DND-41 (cell line): ENCODE measurements at regions not wholly inside any gene's neighbourhood (a gene's known extent, or its start where the extent isn't known, plus 50 kb on each side); places are given as distances from the start of the nearest gene placed in this dataset.

ENCODE experiments used
- ATAC-seq: fragments of 200-7000 bp; cut with Tn5 transposase; 3 replicates; pipeline ENCODE4 v1.9.1; 2021; ENCODE audit warnings: low read depth; ENCODE audit not compliant: insufficient read depth
- DNase-seq: peaks from one replicate; pipeline ENCODE4 v3.0.0-alpha.2; 2020
- H2AFZ ChIP-seq: 2 replicates; pipeline ENCODE4 v1.6.0; 2012; ENCODE audit warnings: low read depth, low read length
- H3K27ac ChIP-seq: 2 replicates; pipeline ENCODE4 v1.5.1; 2012; ENCODE audit warnings: low read length, inconsistent platforms
- H3K27me3 ChIP-seq: fragments of 200-600 bp; sonication (generic); 2 replicates; pipeline ENCODE4 v1.6.0; 2012; ENCODE audit warnings: low read length, mild to moderate bottlenecking, inconsistent platforms; ENCODE audit not compliant: insufficient read depth, poor library complexity
- H3K36me3 ChIP-seq: 2 replicates; pipeline ENCODE4 v1.5.1; 2012; ENCODE audit warnings: low read length, inconsistent platforms; ENCODE audit not compliant: insufficient read depth
- H3K4me1 ChIP-seq: 2 replicates; pipeline ENCODE4 v1.5.1; 2012; ENCODE audit warnings: mild to moderate bottlenecking, low read length; ENCODE audit not compliant: insufficient read depth
- H3K4me2 ChIP-seq: 2 replicates; pipeline ENCODE4 v1.6.0; 2012; ENCODE audit warnings: mild to moderate bottlenecking, moderate library complexity, low read length, inconsistent platforms; ENCODE audit not compliant: insufficient read depth
- H3K4me3 ChIP-seq, 2 experiments: fragments of 200-600 bp in 1 of 2; shearing (Covaris generic) in 1 of 2; 2 replicates each; pipeline ENCODE4 v1.5.1; 2012 to 2016; ENCODE audit warnings: inconsistent platforms in 2 of 2, low read length in 2 of 2, mild to moderate bottlenecking in 2 of 2, low read depth in 1 of 2, moderate library complexity in 1 of 2
- H3K79me2 ChIP-seq: 2 replicates; pipeline ENCODE4 v1.6.0; 2012; ENCODE audit warnings: low read length, inconsistent platforms; ENCODE audit not compliant: insufficient read depth
- H3K9ac ChIP-seq: 2 replicates; pipeline ENCODE4 v1.6.0; 2012; ENCODE audit warnings: low read depth, mild to moderate bottlenecking, inconsistent platforms, low read length, moderate library complexity
- H3K9me3 ChIP-seq: 2 replicates; pipeline ENCODE4 v1.5.1; 2012; ENCODE audit warnings: low read length, moderate library complexity, mild to moderate bottlenecking, inconsistent platforms; ENCODE audit not compliant: insufficient read depth, severe bottlenecking
- H4K20me1 ChIP-seq: 2 replicates; pipeline ENCODE4 v1.6.0; 2012; ENCODE audit warnings: low read length; ENCODE audit not compliant: insufficient read depth
- EZH2 ChIP-seq: IDR thresholded peaks from 3 replicates; pipeline ENCODE4 v1.6.1; 2012; ENCODE audit warnings: borderline replicate concordance, low read depth, mild to moderate bottlenecking, moderate library complexity, low read length, inconsistent platforms; ENCODE audit not compliant: severe bottlenecking
- TF ChIP-seq, protein P1 (sequence below): IDR thresholded peaks from 2 replicates; pipeline ENCODE4 v1.5.1; 2012; ENCODE audit warnings: borderline replicate concordance, low read length, moderate library complexity, mild to moderate bottlenecking; ENCODE audit not compliant: poor library complexity, severe bottlenecking; ENCODE audit errors: extremely low read depth

DNA sequence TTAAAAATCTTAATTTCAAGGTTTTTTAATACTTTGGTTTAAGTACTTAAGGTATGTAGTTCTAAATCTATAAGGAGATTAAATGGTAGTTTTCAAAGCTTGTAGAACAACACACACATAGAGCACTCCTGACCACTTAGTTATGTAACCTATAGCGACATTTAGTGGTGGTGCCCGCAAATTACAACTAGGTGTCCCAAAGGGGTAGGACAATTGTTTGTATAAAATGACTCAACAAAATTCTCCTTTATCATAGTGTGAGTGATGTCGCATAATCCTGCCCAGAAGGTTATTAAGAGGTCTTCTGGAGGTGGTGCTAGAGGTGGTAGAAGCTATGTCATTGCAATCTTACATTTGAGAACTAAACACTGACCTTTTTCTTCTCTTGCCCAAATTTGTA, 373.0 kb upstream of the RASGEF1B start:
- TF ChIP-seq, protein P1, sequence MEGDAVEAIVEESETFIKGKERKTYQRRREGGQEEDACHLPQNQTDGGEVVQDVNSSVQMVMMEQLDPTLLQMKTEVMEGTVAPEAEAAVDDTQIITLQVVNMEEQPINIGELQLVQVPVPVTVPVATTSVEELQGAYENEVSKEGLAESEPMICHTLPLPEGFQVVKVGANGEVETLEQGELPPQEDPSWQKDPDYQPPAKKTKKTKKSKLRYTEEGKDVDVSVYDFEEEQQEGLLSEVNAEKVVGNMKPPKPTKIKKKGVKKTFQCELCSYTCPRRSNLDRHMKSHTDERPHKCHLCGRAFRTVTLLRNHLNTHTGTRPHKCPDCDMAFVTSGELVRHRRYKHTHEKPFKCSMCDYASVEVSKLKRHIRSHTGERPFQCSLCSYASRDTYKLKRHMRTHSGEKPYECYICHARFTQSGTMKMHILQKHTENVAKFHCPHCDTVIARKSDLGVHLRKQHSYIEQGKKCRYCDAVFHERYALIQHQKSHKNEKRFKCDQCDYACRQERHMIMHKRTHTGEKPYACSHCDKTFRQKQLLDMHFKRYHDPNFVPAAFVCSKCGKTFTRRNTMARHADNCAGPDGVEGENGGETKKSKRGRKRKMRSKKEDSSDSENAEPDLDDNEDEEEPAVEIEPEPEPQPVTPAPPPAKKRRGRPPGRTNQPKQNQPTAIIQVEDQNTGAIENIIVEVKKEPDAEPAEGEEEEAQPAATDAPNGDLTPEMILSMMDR = peak; percentile 88
- no peak for TF ChIP-seq EZH2
- no peaks in the 10 kb centered on the region for H3K27me3 ChIP-seq
- H3K9ac ChIP-seq = no peak overlapping the region
- peak; percentile 71 for DNase-seq
- peak; percentile 95 for ATAC-seq
- no peaks in the 10 kb centered on the region for H3K9me3 ChIP-seq
- no peaks in the 10 kb centered on the region for H3K36me3 ChIP-seq
- H3K4me2 ChIP-seq = no peak overlapping the region
- H3K27ac ChIP-seq = no peak overlapping the region
- H3K4me1 ChIP-seq = no peaks in the 10 kb centered on the region
- no peak overlapping the region for H2AFZ ChIP-seq
- H3K79me2 ChIP-seq = no peaks in the 10 kb centered on the region
- no peak overlapping the region for H3K4me3 ChIP-seq
- H4K20me1 ChIP-seq = no peaks in the 10 kb centered on the region

DNA sequence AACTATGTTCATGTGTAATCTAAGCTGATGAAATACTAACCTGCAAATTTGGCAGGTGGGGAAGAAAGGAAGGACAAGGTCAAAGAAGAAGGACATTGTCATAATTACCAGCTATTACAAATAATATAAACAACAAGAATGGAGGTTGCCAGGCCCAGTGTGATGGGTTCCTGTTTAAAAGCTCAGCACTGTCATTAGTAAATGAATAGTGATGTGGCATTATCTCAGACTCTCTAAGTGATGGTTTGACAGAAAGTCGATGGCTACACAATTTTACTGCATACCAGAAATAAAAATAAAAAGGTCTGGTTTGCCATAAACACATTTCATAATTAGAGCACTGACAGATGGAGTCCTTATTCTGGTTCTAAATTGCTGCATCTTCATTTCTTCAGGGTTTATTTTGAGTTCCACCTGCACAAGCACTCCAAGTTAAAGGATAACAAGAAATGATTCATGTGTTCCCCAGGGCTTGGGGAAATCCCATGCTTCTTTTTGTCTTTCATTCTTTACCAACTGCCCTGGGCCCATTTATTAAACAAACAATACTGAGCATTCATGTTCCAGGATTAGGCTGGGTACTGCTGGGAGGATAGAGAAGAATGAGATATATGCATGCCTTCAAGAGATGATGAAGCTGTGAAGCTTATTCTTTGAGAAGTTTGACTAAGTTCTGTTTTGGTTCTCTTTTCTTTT, 367.8 kb upstream of the RASGEF1B start:
- H3K4me3 ChIP-seq = no peak overlapping the region
- H3K27me3 ChIP-seq = no peaks in the 10 kb centered on the region
- TF ChIP-seq EZH2 = no peak
- TF ChIP-seq, protein P1 = no peak
- H3K9ac ChIP-seq = no peak overlapping the region
- no peaks in the 10 kb centered on the region for H3K9me3 ChIP-seq
- ATAC-seq (no peak), DNase-seq (no peak)
- H3K4me2 ChIP-seq = no peak overlapping the region
- no peaks in the 10 kb centered on the region for H3K36me3 ChIP-seq
- no peaks in the 10 kb centered on the region for H3K79me2 ChIP-seq
- H3K4me1 ChIP-seq = no peaks in the 10 kb centered on the region
- H4K20me1 ChIP-seq = no peaks in the 10 kb centered on the region
- no peak overlapping the region for H2AFZ ChIP-seq
- H3K27ac ChIP-seq = no peak overlapping the region

DNA sequence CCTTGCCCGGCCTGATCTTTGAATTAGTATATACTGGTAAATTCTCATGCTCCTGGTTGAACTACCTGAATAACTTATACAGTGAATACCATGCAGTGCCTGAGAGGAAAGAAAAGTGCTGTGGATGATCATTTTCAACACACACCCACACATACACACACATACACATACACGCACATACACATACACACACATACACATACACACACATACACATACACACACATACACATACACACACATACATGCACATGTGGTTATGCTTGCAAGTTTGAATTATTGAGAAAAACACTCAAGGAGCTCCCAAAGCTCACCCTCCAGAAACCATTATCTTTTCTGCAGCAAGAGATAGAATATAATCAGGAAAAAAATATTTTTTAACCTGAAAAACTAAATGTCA, 366.9 kb upstream of the RASGEF1B start:
- H3K79me2 ChIP-seq = no peaks in the 10 kb centered on the region
- no peaks in the 10 kb centered on the region for H3K36me3 ChIP-seq
- TF ChIP-seq EZH2 = no peak
- TF ChIP-seq, protein P1 = no peak
- H3K4me3 ChIP-seq = no peak overlapping the region
- no peak overlapping the region for H2AFZ ChIP-seq
- no peaks in the 10 kb centered on the region for H3K27me3 ChIP-seq
- no peak overlapping the region for H3K27ac ChIP-seq
- DNase-seq (no peak), ATAC-seq (no peak)
- no peak overlapping the region for H3K9ac ChIP-seq
- no peaks in the 10 kb centered on the region for H3K9me3 ChIP-seq
- no peaks in the 10 kb centered on the region for H3K4me1 ChIP-seq
- H3K4me2 ChIP-seq = no peak overlapping the region
- H4K20me1 ChIP-seq = no peaks in the 10 kb centered on the region
